ENCODE measurements at regions not wholly inside any gene's neighbourhood (a gene's known extent, or its start where the extent isn't known, plus 50 kb on each side); places are given as distances from the start of the nearest gene placed in this dataset.

GRCh38 chr1:234955107-234955731 lies 173.4 kb downstream of the TOMM20 start:
- TF ChIP-seq CTCF (IDR thresholded peaks at IDR 0.05) (no peak), EZH2 (IDR thresholded peaks at IDR 0.05) (no peak)

Measured in neural progenitor cell (in vitro differentiated cells).